Glutamatergic neuron (in vitro differentiated cells): ENCODE measurements at regions not wholly inside any gene's neighbourhood (a gene's known extent, or its start where the extent isn't known, plus 50 kb on each side); places are given as distances from the start of the nearest gene placed in this dataset.
A peak's percentile ranks its signal among the peaks of the same experiment; 100 is the strongest.

Experiments
- DNase-seq: peaks from one replicate; pipeline ENCODE4 v3.0.0; 2022
- H3K27ac Mint-ChIP-seq: one replicate; pipeline ENCODE4 v1.8.0; 2020; ENCODE audit warnings: mild to moderate bottlenecking, mixed read lengths, inconsistent platforms; ENCODE audit not compliant: unreplicated experiment
- H3K27me3 Mint-ChIP-seq: one replicate; pipeline ENCODE4 v1.8.0; 2020; ENCODE audit warnings: mild to moderate bottlenecking, moderate library complexity, mixed read lengths, inconsistent platforms; ENCODE audit not compliant: unreplicated experiment
- H3K36me3 Mint-ChIP-seq: one replicate; pipeline ENCODE4 v1.8.0; 2020; ENCODE audit warnings: mild to moderate bottlenecking, mixed read lengths, inconsistent platforms; ENCODE audit not compliant: unreplicated experiment
- H3K4me1 Mint-ChIP-seq: one replicate; pipeline ENCODE4 v1.8.0; 2020; ENCODE audit warnings: mild to moderate bottlenecking, low read depth, mixed read lengths, inconsistent platforms; ENCODE audit not compliant: unreplicated experiment
- H3K4me3 Mint-ChIP-seq: one replicate; pipeline ENCODE4 v1.8.0; 2020; ENCODE audit warnings: mild to moderate bottlenecking, mixed read lengths, inconsistent platforms; ENCODE audit not compliant: unreplicated experiment
- H3K9me3 Mint-ChIP-seq: one replicate; pipeline ENCODE4 v1.8.0; 2020; ENCODE audit warnings: mild to moderate bottlenecking, moderate library complexity, mixed read lengths, inconsistent platforms; ENCODE audit not compliant: unreplicated experiment
- CTCF ChIP-seq: fragments of 200-600 bp; sonication (generic); IDR thresholded peaks from one replicate; pipeline ENCODE4 v1.5.0; 2021; ENCODE audit not compliant: partially characterized antibody, unreplicated experiment

GRCh38 chr7:1329966-1330800, 97.5 kb downstream of the UNCX start:
- Mint-ChIP-seq H3K4me1 (peaks cover 10% of the 10 kb centered on the region), H3K4me3 (no peak overlapping the region), H3K9me3 (peaks cover 5% of the 10 kb centered on the region), H3K36me3 (no peaks in the 10 kb centered on the region), H3K27me3 (peaks cover 4% of the 10 kb centered on the region), H3K27ac (no peak overlapping the region)
- no peak for TF ChIP-seq CTCF
- no peak for DNase-seq

GRCh38 chr7:1330801-1331425, 98.2 kb downstream of the UNCX start:
- Mint-ChIP-seq H3K27ac (peak overlapping the region; percentile 59), H3K36me3 (no peaks in the 10 kb centered on the region), H3K4me1 (peaks cover 10% of the 10 kb centered on the region), H3K27me3 (peaks cover 4% of the 10 kb centered on the region), H3K4me3 (peak overlapping the region; percentile 46), H3K9me3 (peaks cover 5% of the 10 kb centered on the region)
- TF ChIP-seq CTCF: no peak
- no peak for DNase-seq

GRCh38 chr7:1331561-1332467, 99.1 kb downstream of the UNCX start:
- no peak for TF ChIP-seq CTCF
- Mint-ChIP-seq H3K36me3 (peaks cover 8% of the 10 kb centered on the region), H3K9me3 (peaks cover 6% of the 10 kb centered on the region), H3K4me3 (no peak overlapping the region), H3K27ac (peak overlapping the region; percentile 43), H3K27me3 (peaks cover 4% of the 10 kb centered on the region), H3K4me1 (peaks cover 10% of the 10 kb centered on the region)
- DNase-seq: peak; percentile 64

- Mint-ChIP-seq H3K27me3 (peaks cover 6% of the 10 kb centered on the region), H3K36me3 (peaks cover 16% of the 10 kb centered on the region), H3K27ac (no peak overlapping the region), H3K9me3 (peaks cover 9% of the 10 kb centered on the region), H3K4me3 (no peak overlapping the region), H3K4me1 (peaks cover 3% of the 10 kb centered on the region)
- no peak for TF ChIP-seq CTCF
- no peak for DNase-seq
Measured at GRCh38 chr7:1336509-1336908, 103.8 kb downstream of the UNCX start.
